ENCODE measurements at regions not wholly inside any gene's neighbourhood (a gene's known extent, or its start where the extent isn't known, plus 50 kb on each side); places are given as distances from the start of the nearest gene placed in this dataset.

GRCh38 chr10:53601260-53601875 is 828.8 kb upstream of the MBL2 start:
- Histone ChIP-seq H3K9ac (ENCODE audit: low read depth, low read length) (no peak overlapping the region), H3K79me2 (ENCODE audit: insufficient read depth, low read length) (no peaks in the 10 kb centered on the region), H4K20me1 (ENCODE audit: insufficient read depth, low read length) (no peaks in the 10 kb centered on the region), H2AFZ (ENCODE audit: low read depth, low read length) (no peak overlapping the region), H3K27me3 (ENCODE audit: insufficient read depth, low read length, poor library complexity) (no peaks in the 10 kb centered on the region), H3K36me3 (ENCODE audit: insufficient read depth, low read length) (no peaks in the 10 kb centered on the region), H3K4me1 (ENCODE audit: insufficient read depth, low read length) (no peaks in the 10 kb centered on the region), H3K4me2 (ENCODE audit: insufficient read depth, low read length) (no peak overlapping the region), H3K9me3 (ENCODE audit: insufficient read depth, low read length, severe bottlenecking) (no peaks in the 10 kb centered on the region), H3K4me3 (ENCODE audit: low read depth in 1 of 2, low read length in 2 of 2) (no peak overlapping the region), H3K27ac (ENCODE audit: low read length) (no peak overlapping the region)
- TF ChIP-seq EZH2 (IDR thresholded peaks at IDR 0.05; ENCODE audit: borderline replicate concordance, low read depth, low read length, severe bottlenecking) (no peak), CTCF (IDR thresholded peaks at IDR 0.05; ENCODE audit: borderline replicate concordance, extremely low read depth, low read length, poor library complexity, severe bottlenecking) (peak; percentile 87)
- no peak for DNase-seq
- ATAC-seq (ENCODE audit: insufficient read depth, low read depth), result peak; percentile 64; the same call in 1 of the 3 replicates

GRCh38 chr10:53598914-53599313 is 826.3 kb upstream of the MBL2 start:
- H3K27me3 ChIP-seq (ENCODE audit: insufficient read depth, low read length, poor library complexity), result no peaks in the 10 kb centered on the region
- H3K4me3 ChIP-seq (ENCODE audit: low read depth in 1 of 2, low read length in 2 of 2), result no peak overlapping the region
- H3K36me3 ChIP-seq (ENCODE audit: insufficient read depth, low read length), result no peaks in the 10 kb centered on the region
- DNase-seq (no peak), ATAC-seq (ENCODE audit: insufficient read depth, low read depth) (no peak)
- H3K79me2 ChIP-seq (ENCODE audit: insufficient read depth, low read length), result no peaks in the 10 kb centered on the region
- no peak overlapping the region for H2AFZ ChIP-seq (ENCODE audit: low read depth, low read length)
- no peak overlapping the region for H3K9ac ChIP-seq (ENCODE audit: low read depth, low read length)
- H3K9me3 ChIP-seq (ENCODE audit: insufficient read depth, low read length, severe bottlenecking), result no peaks in the 10 kb centered on the region
- H3K4me1 ChIP-seq (ENCODE audit: insufficient read depth, low read length), result no peaks in the 10 kb centered on the region
- H4K20me1 ChIP-seq (ENCODE audit: insufficient read depth, low read length), result no peaks in the 10 kb centered on the region
- TF ChIP-seq EZH2 (IDR thresholded peaks at IDR 0.05; ENCODE audit: borderline replicate concordance, low read depth, low read length, severe bottlenecking) (no peak), CTCF (IDR thresholded peaks at IDR 0.05; ENCODE audit: borderline replicate concordance, extremely low read depth, low read length, poor library complexity, severe bottlenecking) (no peak)
- no peak overlapping the region for H3K27ac ChIP-seq (ENCODE audit: low read length)
- no peak overlapping the region for H3K4me2 ChIP-seq (ENCODE audit: insufficient read depth, low read length)

GRCh38 chr10:53597835-53598251 is 825.3 kb upstream of the MBL2 start:
- DNase-seq, result no peak
- no peak overlapping the region for H3K27ac ChIP-seq (ENCODE audit: low read length)

More at GRCh38 chr10:53597835-53598251, 825.3 kb upstream of the MBL2 start:
- H3K36me3 ChIP-seq (ENCODE audit: insufficient read depth, low read length), result no peaks in the 10 kb centered on the region
- ATAC-seq (ENCODE audit: insufficient read depth, low read depth), result no peak
- H3K4me2 ChIP-seq (ENCODE audit: insufficient read depth, low read length), result no peak overlapping the region
- no peak overlapping the region for H3K4me3 ChIP-seq (ENCODE audit: low read depth in 1 of 2, low read length in 2 of 2)
- H3K27me3 ChIP-seq (ENCODE audit: insufficient read depth, low read length, poor library complexity), result no peaks in the 10 kb centered on the region
- H3K9me3 ChIP-seq (ENCODE audit: insufficient read depth, low read length, severe bottlenecking), result no peaks in the 10 kb centered on the region
- H3K9ac ChIP-seq (ENCODE audit: low read depth, low read length), result no peak overlapping the region
- no peaks in the 10 kb centered on the region for H3K4me1 ChIP-seq (ENCODE audit: insufficient read depth, low read length)
- no peaks in the 10 kb centered on the region for H4K20me1 ChIP-seq (ENCODE audit: insufficient read depth, low read length)
- TF ChIP-seq CTCF (IDR thresholded peaks at IDR 0.05; ENCODE audit: borderline replicate concordance, extremely low read depth, low read length, poor library complexity, severe bottlenecking) (no peak), EZH2 (IDR thresholded peaks at IDR 0.05; ENCODE audit: borderline replicate concordance, low read depth, low read length, severe bottlenecking) (no peak)
- H3K79me2 ChIP-seq (ENCODE audit: insufficient read depth, low read length), result no peaks in the 10 kb centered on the region
- no peak overlapping the region for H2AFZ ChIP-seq (ENCODE audit: low read depth, low read length)
